ENCODE measurements at regions not wholly inside any gene's neighbourhood (a gene's known extent, or its start where the extent isn't known, plus 50 kb on each side); places are given as distances from the start of the nearest gene placed in this dataset.

- no peak for DNase-seq (ENCODE audit: low spot score)
- in situ Hi-C loops (cut with MboI; ENCODE audit: low sequenced_read_pairs, unreplicated experiment): loop anchor here (25.0 kb wide), 2 partner anchors 865 to 1715 kb away; no protein-coding TSS in a partner anchor
- TF ChIP-seq, protein P1, sequence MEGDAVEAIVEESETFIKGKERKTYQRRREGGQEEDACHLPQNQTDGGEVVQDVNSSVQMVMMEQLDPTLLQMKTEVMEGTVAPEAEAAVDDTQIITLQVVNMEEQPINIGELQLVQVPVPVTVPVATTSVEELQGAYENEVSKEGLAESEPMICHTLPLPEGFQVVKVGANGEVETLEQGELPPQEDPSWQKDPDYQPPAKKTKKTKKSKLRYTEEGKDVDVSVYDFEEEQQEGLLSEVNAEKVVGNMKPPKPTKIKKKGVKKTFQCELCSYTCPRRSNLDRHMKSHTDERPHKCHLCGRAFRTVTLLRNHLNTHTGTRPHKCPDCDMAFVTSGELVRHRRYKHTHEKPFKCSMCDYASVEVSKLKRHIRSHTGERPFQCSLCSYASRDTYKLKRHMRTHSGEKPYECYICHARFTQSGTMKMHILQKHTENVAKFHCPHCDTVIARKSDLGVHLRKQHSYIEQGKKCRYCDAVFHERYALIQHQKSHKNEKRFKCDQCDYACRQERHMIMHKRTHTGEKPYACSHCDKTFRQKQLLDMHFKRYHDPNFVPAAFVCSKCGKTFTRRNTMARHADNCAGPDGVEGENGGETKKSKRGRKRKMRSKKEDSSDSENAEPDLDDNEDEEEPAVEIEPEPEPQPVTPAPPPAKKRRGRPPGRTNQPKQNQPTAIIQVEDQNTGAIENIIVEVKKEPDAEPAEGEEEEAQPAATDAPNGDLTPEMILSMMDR (IDR thresholded peaks at IDR 0.05; ENCODE audit: borderline replicate concordance, control extremely low read depth, extremely low read depth, insufficient read depth, missing control alignments): no peak
Observed at GRCh38 chr15:85872125-85872524, 77.4 kb upstream of the KLHL25 start.

GRCh38 chr15:85874236-85874635, 79.5 kb upstream of the KLHL25 start:
- DNase-seq (ENCODE audit: low spot score): no peak
- in situ Hi-C loops (cut with MboI; ENCODE audit: low sequenced_read_pairs, unreplicated experiment): loop anchor here (25.0 kb wide), 2 partner anchors 863 to 1713 kb away; no protein-coding TSS in a partner anchor
- TF ChIP-seq, protein P1 (IDR thresholded peaks at IDR 0.05; ENCODE audit: borderline replicate concordance, control extremely low read depth, extremely low read depth, insufficient read depth, missing control alignments): no peak

DNA sequence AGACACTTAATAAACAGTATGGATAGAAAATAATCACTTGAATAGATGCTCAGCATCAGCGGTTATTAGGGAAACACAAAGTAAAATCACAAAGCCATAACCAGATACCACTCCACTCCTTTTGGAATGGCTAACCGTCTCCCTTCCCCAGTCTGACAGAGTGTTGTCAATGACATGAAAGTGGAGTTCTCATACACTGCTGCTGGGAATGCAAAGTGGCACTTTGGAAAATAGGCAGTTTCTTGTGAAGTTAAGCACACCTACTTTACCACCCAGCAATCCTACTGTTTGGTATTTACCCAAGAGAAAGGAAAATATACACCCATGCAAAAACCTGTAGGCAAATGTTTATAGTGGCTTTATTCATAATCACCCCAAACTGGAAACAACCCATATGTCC, 81.0 kb upstream of the KLHL25 start:
- in situ Hi-C loops (cut with MboI; ENCODE audit: low sequenced_read_pairs, unreplicated experiment): no loop called here
- DNase-seq (ENCODE audit: low spot score): no peak
- TF ChIP-seq, protein P1 (IDR thresholded peaks at IDR 0.05; ENCODE audit: borderline replicate concordance, control extremely low read depth, extremely low read depth, insufficient read depth, missing control alignments): no peak

DNA sequence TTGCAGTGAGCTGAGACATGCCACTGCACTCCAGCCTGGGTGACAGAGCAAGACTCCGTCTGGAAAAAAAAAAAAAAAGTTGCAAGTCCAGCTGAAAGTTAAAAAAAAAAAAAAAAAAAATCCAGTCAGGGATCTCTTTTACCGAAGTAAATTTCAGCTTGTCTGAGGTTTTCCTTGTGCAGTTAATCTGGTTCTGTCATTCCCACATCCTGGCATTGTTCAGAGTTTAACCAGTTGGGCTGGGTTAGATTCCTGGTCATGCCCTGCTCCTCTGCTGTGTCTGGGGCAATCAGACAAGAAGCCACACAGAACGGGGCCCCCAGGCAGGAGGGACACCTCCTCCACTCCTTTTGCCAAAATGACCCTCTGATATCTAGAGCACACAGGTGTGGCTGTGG, 84.1 kb upstream of the KLHL25 start:
- TF ChIP-seq, protein P1 (IDR thresholded peaks at IDR 0.05; ENCODE audit: borderline replicate concordance, control extremely low read depth, extremely low read depth, insufficient read depth, missing control alignments): no peak
- DNase-seq (ENCODE audit: low spot score): no peak
- in situ Hi-C loops (cut with MboI; ENCODE audit: low sequenced_read_pairs, unreplicated experiment): no loop called here

DNA sequence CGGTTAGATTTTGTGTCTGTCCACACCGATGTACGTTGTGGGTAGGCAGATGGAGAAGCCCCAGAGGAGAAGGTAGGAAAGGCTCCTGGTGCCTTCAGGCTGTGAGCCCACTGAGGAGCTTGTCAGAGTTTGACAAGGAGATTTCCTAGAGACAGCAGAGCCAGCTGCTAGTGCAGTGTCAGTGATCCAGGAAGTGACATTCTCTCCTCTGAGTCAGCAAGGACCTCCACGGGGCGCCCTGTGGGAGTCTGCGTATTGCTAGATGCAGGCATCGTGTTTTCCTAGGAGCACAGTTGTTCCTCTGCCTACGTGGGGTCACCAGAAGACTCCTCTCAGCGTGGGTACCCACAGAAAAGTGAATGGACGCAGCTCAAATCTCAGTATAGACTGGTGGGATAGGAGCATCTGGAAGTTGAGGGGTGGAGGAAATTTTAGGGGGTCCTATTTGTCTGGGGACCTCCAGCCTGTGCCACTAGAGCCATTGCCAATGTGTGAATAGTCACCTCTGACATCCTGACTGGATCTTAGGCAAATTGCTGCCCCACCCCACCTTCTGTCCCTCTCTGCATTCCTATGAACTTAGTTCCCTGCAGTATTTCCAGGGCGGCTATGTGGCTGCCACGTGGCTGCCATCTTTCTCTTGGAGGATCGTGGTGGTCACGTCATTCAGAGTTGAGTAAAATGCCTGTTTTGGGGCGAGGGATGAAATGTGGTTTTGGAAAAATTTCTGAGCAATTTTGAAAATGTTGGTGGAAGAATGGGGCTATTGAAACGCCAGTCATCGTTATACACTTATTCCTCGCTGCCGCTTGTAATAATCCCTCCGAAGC, 84.8 kb upstream of the KLHL25 start:
- no peak for DNase-seq (ENCODE audit: low spot score)
- TF ChIP-seq, protein P1 (IDR thresholded peaks at IDR 0.05; ENCODE audit: borderline replicate concordance, control extremely low read depth, extremely low read depth, insufficient read depth, missing control alignments): no peak
- in situ Hi-C loops (cut with MboI; ENCODE audit: low sequenced_read_pairs, unreplicated experiment): no loop called here

DNA sequence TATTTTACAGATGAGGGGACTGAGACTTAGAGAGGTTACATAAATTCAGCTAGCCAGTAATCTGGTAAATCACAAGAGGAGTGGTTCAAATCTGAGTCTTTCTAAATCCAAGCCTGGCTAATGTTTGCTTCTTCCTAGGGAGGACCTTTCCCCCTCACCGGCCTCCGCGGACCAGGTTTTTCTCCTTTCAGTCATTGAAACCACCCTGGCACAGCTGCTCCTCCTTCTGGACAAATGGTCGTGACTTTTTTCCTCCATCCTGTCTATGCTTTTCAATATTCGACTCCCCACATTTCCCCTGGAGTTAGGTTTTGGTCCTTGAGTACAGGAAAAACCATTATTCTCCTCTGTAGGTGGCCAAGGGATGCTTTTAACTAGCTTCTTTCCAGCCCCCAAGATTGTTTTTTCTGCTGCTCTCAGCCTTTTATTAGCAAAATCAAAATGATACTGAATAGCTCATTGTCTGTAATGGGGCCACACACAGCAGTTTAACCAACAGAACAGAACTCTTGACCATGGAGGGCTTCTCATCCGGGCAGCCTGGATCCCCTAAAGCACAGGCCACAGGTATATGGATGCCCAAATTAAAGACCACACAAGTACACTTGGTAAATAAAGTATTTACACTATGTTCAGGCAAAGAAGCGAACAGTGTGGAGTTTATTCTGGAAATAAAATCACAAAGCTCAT, 85.9 kb upstream of the KLHL25 start:
- in situ Hi-C loops (cut with MboI; ENCODE audit: low sequenced_read_pairs, unreplicated experiment): no loop called here
- TF ChIP-seq, protein P1 (IDR thresholded peaks at IDR 0.05; ENCODE audit: borderline replicate concordance, control extremely low read depth, extremely low read depth, insufficient read depth, missing control alignments): no peak
- DNase-seq (ENCODE audit: low spot score): no peak

Measured in GM13976 (cell line).